Endothelial cell (in vitro differentiated cells): ENCODE measurements at regions not wholly inside any gene's neighbourhood (a gene's known extent, or its start where the extent isn't known, plus 50 kb on each side); places are given as distances from the start of the nearest gene placed in this dataset.

Source experiments
- DNase-seq: peaks from one replicate; pipeline ENCODE4 v3.0.0; 2021; ENCODE audit warnings: low spot score
- H3K27ac Mint-ChIP-seq: one replicate; pipeline ENCODE4 v1.8.0; 2021; ENCODE audit warnings: mixed read lengths, inconsistent platforms; ENCODE audit not compliant: unreplicated experiment
- H3K27me3 Mint-ChIP-seq: one replicate; pipeline ENCODE4 v1.8.0; 2021; ENCODE audit warnings: mild to moderate bottlenecking, moderate library complexity, mixed read lengths, inconsistent platforms; ENCODE audit not compliant: unreplicated experiment
- H3K36me3 Mint-ChIP-seq: one replicate; pipeline ENCODE4 v1.8.0; 2021; ENCODE audit warnings: mild to moderate bottlenecking, low read depth, mixed read lengths, inconsistent platforms; ENCODE audit not compliant: unreplicated experiment
- H3K4me1 Mint-ChIP-seq: one replicate; pipeline ENCODE4 v1.8.0; 2021; ENCODE audit warnings: mild to moderate bottlenecking, mixed read lengths, inconsistent platforms; ENCODE audit not compliant: unreplicated experiment
- H3K4me3 Mint-ChIP-seq: one replicate; pipeline ENCODE4 v1.8.0; 2021; ENCODE audit warnings: mild to moderate bottlenecking, mixed read lengths, inconsistent platforms; ENCODE audit not compliant: unreplicated experiment
- H3K9me3 Mint-ChIP-seq: one replicate; pipeline ENCODE4 v1.8.0; 2021; ENCODE audit warnings: mixed read lengths, inconsistent platforms; ENCODE audit not compliant: unreplicated experiment
- CTCF ChIP-seq: fragments of 200-600 bp; sonication (generic); IDR thresholded peaks from one replicate; pipeline ENCODE4 v1.5.0; 2021; ENCODE audit warnings: antibody characterized with exemption; ENCODE audit not compliant: unreplicated experiment

- Mint-ChIP-seq H3K9me3 (no peaks in the 10 kb centered on the region), H3K27ac (no peak overlapping the region), H3K4me1 (peaks cover 3% of the 10 kb centered on the region), H3K27me3 (no peaks in the 10 kb centered on the region), H3K4me3 (no peak overlapping the region), H3K36me3 (no peaks in the 10 kb centered on the region)
- no peak for TF ChIP-seq CTCF
- DNase-seq: no peak
Measured at GRCh38 chr2:224133387-224133786, 94.3 kb upstream of the SERPINE2 start.

GRCh38 chr2:224127871-224128501, 88.9 kb upstream of the SERPINE2 start:
- no peaks in the 10 kb centered on the region for H3K4me1 Mint-ChIP-seq
- no peak for DNase-seq
- TF ChIP-seq CTCF: no peak
- no peaks in the 10 kb centered on the region for H3K36me3 Mint-ChIP-seq
- H3K27me3 Mint-ChIP-seq: no peaks in the 10 kb centered on the region
- no peak overlapping the region for H3K27ac Mint-ChIP-seq
- H3K4me3 Mint-ChIP-seq: no peak overlapping the region
- H3K9me3 Mint-ChIP-seq: no peaks in the 10 kb centered on the region

GRCh38 chr2:224126440-224126839, 87.4 kb upstream of the SERPINE2 start:
- Mint-ChIP-seq H3K9me3 (no peaks in the 10 kb centered on the region), H3K27ac (no peak overlapping the region), H3K36me3 (no peaks in the 10 kb centered on the region), H3K27me3 (no peaks in the 10 kb centered on the region), H3K4me3 (no peak overlapping the region), H3K4me1 (no peaks in the 10 kb centered on the region)
- no peak for TF ChIP-seq CTCF
- DNase-seq: no peak

GRCh38 chr2:224126003-224126402, 86.9 kb upstream of the SERPINE2 start:
- H3K27me3 Mint-ChIP-seq: no peaks in the 10 kb centered on the region
- DNase-seq: no peak
- H3K4me3 Mint-ChIP-seq: no peak overlapping the region
- no peaks in the 10 kb centered on the region for H3K36me3 Mint-ChIP-seq
- no peaks in the 10 kb centered on the region for H3K4me1 Mint-ChIP-seq
- no peak for TF ChIP-seq CTCF
- no peaks in the 10 kb centered on the region for H3K9me3 Mint-ChIP-seq
- no peak overlapping the region for H3K27ac Mint-ChIP-seq

GRCh38 chr2:224122542-224122941, 83.5 kb upstream of the SERPINE2 start:
- H3K27ac Mint-ChIP-seq: no peak overlapping the region
- DNase-seq: no peak
- no peak for TF ChIP-seq CTCF
- H3K4me3 Mint-ChIP-seq: no peak overlapping the region
- H3K9me3 Mint-ChIP-seq: no peaks in the 10 kb centered on the region
- H3K4me1 Mint-ChIP-seq: no peaks in the 10 kb centered on the region
- no peaks in the 10 kb centered on the region for H3K36me3 Mint-ChIP-seq
- H3K27me3 Mint-ChIP-seq: no peaks in the 10 kb centered on the region
